Keratinocyte (primary cell): ENCODE measurements at regions not wholly inside any gene's neighbourhood (a gene's known extent, or its start where the extent isn't known, plus 50 kb on each side); places are given as distances from the start of the nearest gene placed in this dataset.

Experiments
- DNase-seq: peaks from one replicate; pipeline ENCODE4 v3.0.0-alpha.2; 2011; ENCODE audit warnings: low read depth, missing footprints, low spot score
- FAIRE-seq: peaks from 2 replicates; lab custom pipeline; 2011; peaks lifted over from hg19 to GRCh38; lab: Jason Lieb, UNC
- H2AFZ ChIP-seq: 2 replicates; pipeline ENCODE4 v1.6.0; 2012; ENCODE audit warnings: low read length, control low read depth, inconsistent platforms; ENCODE audit not compliant: control insufficient read depth
- H3K27ac ChIP-seq: 2 replicates; pipeline ENCODE4 v1.5.1; 2011; ENCODE audit warnings: low read length; ENCODE audit not compliant: control insufficient read depth, insufficient read depth
- H3K27me3 ChIP-seq: 3 replicates; pipeline ENCODE4 v1.6.0; 2011; ENCODE audit warnings: low read length; ENCODE audit not compliant: control insufficient read depth, insufficient read depth; ENCODE audit errors: extremely low read depth
- H3K36me3 ChIP-seq, 2 experiments: 2 replicates in 1 of 2; 3 replicates in 1 of 2; pipeline ENCODE4 v1.5.1; 2011; ENCODE audit warnings: low read length in 2 of 2, mild to moderate bottlenecking in 1 of 2; ENCODE audit not compliant: control insufficient read depth in 2 of 2, insufficient read depth in 2 of 2; ENCODE audit errors: extremely low read depth in 1 of 2
- H3K4me1 ChIP-seq: 3 replicates; pipeline ENCODE4 v1.5.1; 2011; ENCODE audit warnings: low read length; ENCODE audit not compliant: control insufficient read depth, insufficient read depth; ENCODE audit errors: extremely low read depth
- H3K4me2 ChIP-seq: 3 replicates; pipeline ENCODE4 v1.6.0; 2011; ENCODE audit warnings: low read depth, low read length; ENCODE audit not compliant: control insufficient read depth, insufficient read depth; ENCODE audit errors: extremely low read depth
- H3K4me3 ChIP-seq, 3 experiments: fragments of 200-600 bp in 1 of 3; sonication (generic) in 1 of 3; 2 replicates in 2 of 3; 3 replicates in 1 of 3; pipeline ENCODE4 v1.5.1; 2011 to 2016; ENCODE audit warnings: low read length in 3 of 3, mild to moderate bottlenecking in 3 of 3, control low read depth in 2 of 3, inconsistent platforms in 1 of 3, low read depth in 1 of 3, mixed read lengths in 1 of 3, mixed run types in 1 of 3, moderate library complexity in 1 of 3; ENCODE audit not compliant: control insufficient read depth in 2 of 3, insufficient read depth in 2 of 3; ENCODE audit errors: extremely low read depth in 1 of 3
- H3K79me2 ChIP-seq: 2 replicates; pipeline ENCODE4 v1.6.0; 2012; ENCODE audit warnings: low read length; ENCODE audit not compliant: control insufficient read depth, insufficient read depth
- H3K9ac ChIP-seq: 3 replicates; pipeline ENCODE4 v1.6.0; 2011; ENCODE audit warnings: low read length; ENCODE audit not compliant: control insufficient read depth, insufficient read depth; ENCODE audit errors: extremely low read depth
- H3K9me1 ChIP-seq: 3 replicates; pipeline ENCODE4 v1.6.0; 2011; ENCODE audit warnings: low read length; ENCODE audit not compliant: control insufficient read depth, insufficient read depth; ENCODE audit errors: extremely low read depth
- H3K9me3 ChIP-seq: 2 replicates; pipeline ENCODE4 v1.5.1; 2012; ENCODE audit warnings: low read depth, low read length; ENCODE audit not compliant: control insufficient read depth
- H4K20me1 ChIP-seq: 3 replicates; pipeline ENCODE4 v1.6.0; 2011; ENCODE audit warnings: low read length; ENCODE audit not compliant: control insufficient read depth, insufficient read depth; ENCODE audit errors: extremely low read depth
- EZH2 ChIP-seq: IDR thresholded peaks from one replicate; pipeline ENCODE4 v1.6.1; 2012; ENCODE audit warnings: inconsistent platforms, mild to moderate bottlenecking, low read length, moderate library complexity
- dilution Hi-C: fragments of 300-500 bp; cut with MboI; formaldehyde crosslinking; loops from one replicate; pipeline ENCODE4 v1.7.0; 2020; ENCODE audit warnings: low sequenced_read_pairs; ENCODE audit not compliant: extremely low pct_ligation_motif_present
- TF ChIP-seq, protein P1 (sequence below), 3 experiments: IDR thresholded peaks in 1 of 3; conservative IDR thresholded peaks in 1 of 3; optimal IDR thresholded peaks in 1 of 3; 2 replicates in 2 of 3; 3 replicates in 1 of 3; pipeline versions ENCODE3 to v1.5.1; 2011; ENCODE audit warnings: low read length in 3 of 3, mild to moderate bottlenecking in 3 of 3, moderate library complexity in 2 of 3, control low read depth in 1 of 3, inconsistent platforms in 1 of 3; ENCODE audit not compliant: insufficient read depth in 2 of 3; ENCODE audit errors: extremely low read depth in 1 of 3

DNA sequence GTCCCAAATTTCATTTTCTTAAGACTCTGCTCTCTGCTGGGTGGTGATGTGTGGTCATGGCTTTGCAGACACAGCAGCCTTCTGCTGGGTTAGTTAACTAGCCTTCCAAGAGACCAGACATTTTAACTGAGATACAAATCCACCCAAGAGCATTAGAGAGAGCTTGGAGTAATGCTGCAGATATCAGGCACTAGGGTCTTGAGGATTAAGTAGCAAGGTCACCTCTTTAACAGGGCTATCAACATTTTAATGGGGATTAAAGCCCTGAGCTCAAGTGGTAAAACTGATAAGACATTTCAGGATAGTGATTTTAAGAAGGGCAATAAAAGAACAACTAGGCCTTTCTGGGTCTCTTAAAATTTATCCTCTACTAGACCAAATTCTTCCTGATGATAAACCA is 461.2 kb downstream of the MEIS1 start:
- Histone ChIP-seq H4K20me1 (no peaks in the 10 kb centered on the region), H3K9ac (no peak overlapping the region), H3K4me1 (no peaks in the 10 kb centered on the region), H3K79me2 (no peaks in the 10 kb centered on the region), H2AFZ (no peak overlapping the region), H3K36me3 (no peaks in the 10 kb centered on the region), H3K27me3 (no peaks in the 10 kb centered on the region), H3K4me3 (no peak overlapping the region), H3K9me3 (no peaks in the 10 kb centered on the region), H3K4me2 (no peak overlapping the region), H3K9me1 (no peaks in the 10 kb centered on the region), H3K27ac (no peak overlapping the region)
- dilution Hi-C loops, result no loop called here
- no peak for TF ChIP-seq EZH2
- TF ChIP-seq, protein P1, sequence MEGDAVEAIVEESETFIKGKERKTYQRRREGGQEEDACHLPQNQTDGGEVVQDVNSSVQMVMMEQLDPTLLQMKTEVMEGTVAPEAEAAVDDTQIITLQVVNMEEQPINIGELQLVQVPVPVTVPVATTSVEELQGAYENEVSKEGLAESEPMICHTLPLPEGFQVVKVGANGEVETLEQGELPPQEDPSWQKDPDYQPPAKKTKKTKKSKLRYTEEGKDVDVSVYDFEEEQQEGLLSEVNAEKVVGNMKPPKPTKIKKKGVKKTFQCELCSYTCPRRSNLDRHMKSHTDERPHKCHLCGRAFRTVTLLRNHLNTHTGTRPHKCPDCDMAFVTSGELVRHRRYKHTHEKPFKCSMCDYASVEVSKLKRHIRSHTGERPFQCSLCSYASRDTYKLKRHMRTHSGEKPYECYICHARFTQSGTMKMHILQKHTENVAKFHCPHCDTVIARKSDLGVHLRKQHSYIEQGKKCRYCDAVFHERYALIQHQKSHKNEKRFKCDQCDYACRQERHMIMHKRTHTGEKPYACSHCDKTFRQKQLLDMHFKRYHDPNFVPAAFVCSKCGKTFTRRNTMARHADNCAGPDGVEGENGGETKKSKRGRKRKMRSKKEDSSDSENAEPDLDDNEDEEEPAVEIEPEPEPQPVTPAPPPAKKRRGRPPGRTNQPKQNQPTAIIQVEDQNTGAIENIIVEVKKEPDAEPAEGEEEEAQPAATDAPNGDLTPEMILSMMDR (optimal IDR thresholded peaks at IDR 0.05 in 1 of 3, IDR thresholded peaks at IDR 0.05 in 1 of 3, conservative IDR thresholded peaks at IDR 0.05 in 1 of 3; ENCODE audit: extremely low read depth in 1 of 3, insufficient read depth in 2 of 3, low read length in 3 of 3), result no peak
- FAIRE-seq (no peak), DNase-seq (no peak)

DNA sequence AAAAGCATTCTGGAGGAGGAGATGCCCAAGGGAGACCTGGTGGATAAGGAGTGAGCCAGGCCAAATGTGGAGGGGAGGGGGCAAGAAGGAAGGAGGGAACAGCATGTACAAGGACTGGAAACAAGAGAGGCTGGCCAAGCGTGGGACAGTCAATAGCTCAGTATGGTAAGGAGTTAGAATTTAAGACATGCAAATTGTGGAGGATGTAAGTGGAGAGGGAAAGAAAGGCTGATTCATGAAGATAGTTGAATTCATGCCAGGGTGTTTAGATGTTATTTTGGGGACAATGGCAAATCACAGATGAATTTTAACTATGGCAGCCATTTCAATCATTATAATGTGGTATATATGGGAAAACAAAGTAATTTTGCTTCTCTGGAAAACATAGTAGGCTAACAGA is 462.3 kb downstream of the MEIS1 start:
- DNase-seq (no peak), FAIRE-seq (no peak)
- TF ChIP-seq, protein P1 (optimal IDR thresholded peaks at IDR 0.05 in 1 of 3, IDR thresholded peaks at IDR 0.05 in 1 of 3, conservative IDR thresholded peaks at IDR 0.05 in 1 of 3; ENCODE audit: extremely low read depth in 1 of 3, insufficient read depth in 2 of 3, low read length in 3 of 3), result no peak
- no peak for TF ChIP-seq EZH2
- Histone ChIP-seq H3K9me3 (no peaks in the 10 kb centered on the region), H3K4me1 (no peaks in the 10 kb centered on the region), H3K9ac (no peak overlapping the region), H3K79me2 (no peaks in the 10 kb centered on the region), H3K9me1 (no peaks in the 10 kb centered on the region), H4K20me1 (no peaks in the 10 kb centered on the region), H3K27me3 (no peaks in the 10 kb centered on the region), H3K4me3 (no peak overlapping the region), H3K36me3 (no peaks in the 10 kb centered on the region), H3K27ac (no peak overlapping the region), H2AFZ (no peak overlapping the region), H3K4me2 (no peak overlapping the region)
- dilution Hi-C loops, result no loop called here
